Heart left ventricle (tissue), 16 donors: ENCODE measurements at regions not wholly inside any gene's neighbourhood (a gene's known extent, or its start where the extent isn't known, plus 50 kb on each side); places are given as distances from the start of the nearest gene placed in this dataset.

Experiments
- ATAC-seq, 4 donors: fragments of 200-7000 bp; cut with Tn5 transposase; one replicate each; pipeline ENCODE4 v1.9.1; 2020 to 2022; ENCODE audit warnings: moderate library complexity in 4 of 4, mild to moderate bottlenecking in 3 of 4, moderate number of reproducible peaks in 1 of 4
- DNase-seq, 5 donors: peaks; one replicate each; pipeline ENCODE4 v3.0.0-alpha.2; 2020
- H3K27ac ChIP-seq, 12 donors: fragments of 200-600 bp; sonication (generic) in 4 of 12; one replicate each; pipeline versions ENCODE4 v1.5.0 to v1.8.0; 2016 to 2022; ENCODE audit warnings: mild to moderate bottlenecking in 2 of 12
- H3K27me3 ChIP-seq, 9 donors: fragments of 200-600 bp; sonication (generic) in 2 of 9; one replicate each; pipeline versions ENCODE4 v1.5.1 to v1.8.0; 2016 to 2022; ENCODE audit warnings: mild to moderate bottlenecking in 3 of 9
- H3K36me3 ChIP-seq, 9 donors: fragments of 200-600 bp; sonication (generic) in 2 of 9; one replicate each; pipeline versions ENCODE4 v1.5.0 to v1.8.0; 2018 to 2022; ENCODE audit warnings: mild to moderate bottlenecking in 2 of 9
- H3K4me1 ChIP-seq, 12 donors: fragments of 200-600 bp; sonication (generic) in 4 of 12; one replicate each; pipeline versions ENCODE4 v1.5.0 to v1.8.0; 2016 to 2022; ENCODE audit warnings: mild to moderate bottlenecking in 3 of 12
- H3K4me3 ChIP-seq, 12 donors: fragments of 200-600 bp; sonication (generic) in 4 of 12; one replicate each; pipeline versions ENCODE4 v1.5.0 to v1.8.0; 2017 to 2022; ENCODE audit warnings: mild to moderate bottlenecking in 9 of 12, moderate library complexity in 4 of 12
- H3K9me3 ChIP-seq, 12 donors: fragments of 200-600 bp; sonication (generic) in 4 of 12; one replicate each; pipeline versions ENCODE4 v1.5.0 to v1.8.0; 2016 to 2022; ENCODE audit warnings: mild to moderate bottlenecking in 1 of 12
- CTCF ChIP-seq, 12 donors: fragments of 200-600 bp; sonication (generic) in 4 of 12; IDR thresholded peaks; one replicate each; pipeline versions ENCODE4 v1.5.0 to v1.8.0; 2018 to 2022; ENCODE audit warnings: antibody characterized with exemption in 12 of 12, mild to moderate bottlenecking in 5 of 12
- POLR2A ChIP-seq, 2 donors: fragments of 450-650 bp; IDR thresholded peaks; one replicate each; pipeline ENCODE4 v1.6.1; 2017; ENCODE audit warnings: antibody characterized with exemption in 2 of 2, mild to moderate bottlenecking in 2 of 2, moderate library complexity in 2 of 2
- WGBS, 4 donors: extraction: QIAGEN DNeasy Blood & Tissue Kit in 2 of 4; methylation state at CpG; one replicate each; pipeline versions ENCODE4 v1.1.5 to v1.1.7; 2013 to 2018; 5-methylcytosine and 5-hydroxymethylcytosine counted together
- intact Hi-C, 10 donors: fragments of 100-400 bp; cut with DNase I; formaldehyde crosslinking; loops; one replicate each; pipeline versions ENCODE4 v1.11.1 to v1.14.2; 2022
- donor health status: ischemic (EF 13 %, LVEDD 7.1; RV severe dilation, severe dysfunction).
- donor health status: healthy with polysubstance abuse.
- donor health status: DM: no; HTN: yes; CAD: no.
- donor health status: DM: no; HTN: no; CAD: no.
- donor health status: ischemic (EF 25% LVEDD 6.9; RV normal size, moderate dysfunction).
- donor health status: ischemic (EF 25% LVEDD 5.7; RV mildly dilated, moderate dysfunction).
- donor health status: healthy.
- donor health status: DM: yes; HTN: yes; CAD: no.
- donor health status: ischemic (EF 35%, LVEDD 5.7; RV mildly dilated, moderate dysfunction).
- donor health status: nonischemic (EF 11% LVEDD 7.7; RV severe dilation, severe dysfunction).
- donor health status: DM: yes; HTN: yes; CAD: no.
- donor health status: PGD.
- donor health status: ischemic (EF 29% LVEDD 5.4; RV normal size, mild dysfunction).
- donor health status: nonischemic (EF 23%, LVEDD 6.1; RV moderate dilation, normal function).

- H3K9me3 ChIP-seq = no peaks in the 10 kb centered on the region
- ATAC-seq = no peak
- intact Hi-C loops = no loop called here
- WGBS, 4 donors = 55 to 59% (median 57%) methylated on average over 3 of the region's 3 CpGs
- H3K36me3 ChIP-seq = no peaks in the 10 kb centered on the region
- no peak overlapping the region for H3K4me3 ChIP-seq
- no peaks in the 10 kb centered on the region for H3K4me1 ChIP-seq
- peaks cover 0 to 30% (median 0%) of the 10 kb centered on the region in 9 donors for H3K27me3 ChIP-seq
- no peak overlapping the region for H3K27ac ChIP-seq
- DNase-seq = no peak
- TF ChIP-seq CTCF (IDR thresholded peaks at IDR 0.05) (no peak), POLR2A (IDR thresholded peaks at IDR 0.05) (no peak)
Measured at GRCh38 chr7:142348100-142348499, 90.2 kb upstream of the PRSS58 start.

- WGBS, 4 donors = 56 to 74% (median 66%) methylated on average over 3 of the region's 3 CpGs
- no peak for TF ChIP-seq POLR2A (IDR thresholded peaks at IDR 0.05)
- no peak for TF ChIP-seq CTCF (IDR thresholded peaks at IDR 0.05)
- DNase-seq = no peak
- no peak for ATAC-seq
- H3K4me1 ChIP-seq = no peaks in the 10 kb centered on the region
- peaks cover 0 to 30% (median 0%) of the 10 kb centered on the region in 9 donors for H3K27me3 ChIP-seq
- no peaks in the 10 kb centered on the region for H3K36me3 ChIP-seq
- H3K27ac ChIP-seq = no peak overlapping the region
- intact Hi-C loops = no loop called here
- H3K4me3 ChIP-seq = no peak overlapping the region
- no peaks in the 10 kb centered on the region for H3K9me3 ChIP-seq
Measured at GRCh38 chr7:142347091-142347490, 89.2 kb upstream of the PRSS58 start.

GRCh38 chr7:142345811-142346210 is 88.0 kb upstream of the PRSS58 start:
- intact Hi-C loops = loop anchor here in 3 of 10 donors (1.0 to 2.0 kb wide), 2 partner anchors 37 to 38 kb away; no protein-coding TSS in a partner anchor
- Histone ChIP-seq H3K9me3 (no peaks in the 10 kb centered on the region), H3K36me3 (no peaks in the 10 kb centered on the region), H3K27ac (no peak overlapping the region), H3K27me3 (peaks cover 0 to 24% (median 0%) of the 10 kb centered on the region in 9 donors), H3K4me1 (no peaks in the 10 kb centered on the region), H3K4me3 (no peak overlapping the region)
- ATAC-seq = no peak
- DNase-seq = no peak
- TF ChIP-seq POLR2A (IDR thresholded peaks at IDR 0.05) = no peak
- WGBS, 4 donors = 64 to 82% (median 79%) methylated on average over 5 of the region's 5 CpGs

GRCh38 chr7:142338633-142339501 is 81.0 kb upstream of the PRSS58 start:
- TF ChIP-seq CTCF (IDR thresholded peaks at IDR 0.05) = peak in 3 of 12 donors; percentile 23 to 27 (median 25)
- no peak for TF ChIP-seq POLR2A (IDR thresholded peaks at IDR 0.05)
- intact Hi-C loops = no loop called here
- Histone ChIP-seq H3K36me3 (no peaks in the 10 kb centered on the region), H3K27me3 (peaks cover 0 to 21% (median 0%) of the 10 kb centered on the region in 9 donors), H3K9me3 (no peaks in the 10 kb centered on the region), H3K4me3 (no peak overlapping the region), H3K4me1 (no peaks in the 10 kb centered on the region), H3K27ac (no peak overlapping the region)
- DNase-seq (no peak), ATAC-seq (no peak)
- 34 to 42% (median 39%) methylated on average over 6 of the region's 6 CpGs for WGBS, 4 donors
